ENCODE measurements at regions not wholly inside any gene's neighbourhood (a gene's known extent, or its start where the extent isn't known, plus 50 kb on each side); places are given as distances from the start of the nearest gene placed in this dataset.
"Not testable (repeated sequence)": the region's sequence is repeated elsewhere in the genome, so short reads cannot be mapped to it uniquely, and the experiment has no call there.

- not testable (repeated sequence) for H3K27ac ChIP-seq (replicated peaks; ENCODE audit: low read length); H3K4ac ChIP-seq (ENCODE audit: low read length); H3K23ac ChIP-seq (ENCODE audit: low read depth, low read length, poor library complexity); H3K4me1 ChIP-seq (ENCODE audit: control insufficient read depth in 2 of 2, insufficient read depth in 1 of 2, low read depth in 1 of 2, low read length in 2 of 2); H3K18ac ChIP-seq (ENCODE audit: low read length); H3K14ac ChIP-seq (ENCODE audit: low read length); H2AK5ac ChIP-seq (ENCODE audit: low read depth, low read length); H2BK120ac ChIP-seq (ENCODE audit: low read depth, low read length); H3K9me3 ChIP-seq (replicated peaks in 1 of 2; ENCODE audit: control insufficient read depth in 2 of 2, insufficient read depth in 1 of 2, low read depth in 1 of 2, low read length in 2 of 2); DNase-seq (ENCODE audit: low spot score); H2BK15ac ChIP-seq (ENCODE audit: low read length); H3K9ac ChIP-seq (ENCODE audit: low read depth, low read length, poor library complexity); H3K36me3 ChIP-seq (replicated peaks in 1 of 2; ENCODE audit: control insufficient read depth in 2 of 2, insufficient read depth in 2 of 2, low read length in 2 of 2); H4K91ac ChIP-seq (ENCODE audit: low read depth, low read length, poor library complexity); H3K4me2 ChIP-seq (ENCODE audit: insufficient read depth, low read length, poor library complexity, severe bottlenecking); H2AFZ ChIP-seq (ENCODE audit: low read length); H3K79me1 ChIP-seq (ENCODE audit: low read depth, low read length); H3K4me3 ChIP-seq (ENCODE audit: low read length in 2 of 2); H2BK5ac ChIP-seq (ENCODE audit: low read length); H2BK12ac ChIP-seq (ENCODE audit: low read length); H4K8ac ChIP-seq (ENCODE audit: low read depth, low read length); H3K27me3 ChIP-seq (ENCODE audit: control insufficient read depth in 3 of 3, insufficient read depth in 3 of 3, low read depth in 1 of 3, low read length in 3 of 3)
- WGBS, 2 donors (ENCODE audit: extremely low coverage in 2 of 2, insufficient read length in 2 of 2, insufficient replicate concordance in 1 of 2): no CpG with 5 or more reads among the region's 16 CpGs
Observed at GRCh38 chr4:103256068-103256467, 57.9 kb upstream of the CENPE start.
